Mesendoderm (in vitro differentiated cells): ENCODE measurements at regions not wholly inside any gene's neighbourhood (a gene's known extent, or its start where the extent isn't known, plus 50 kb on each side); places are given as distances from the start of the nearest gene placed in this dataset.

Source experiments
- DNase-seq: peaks from one replicate; pipeline ENCODE4 v3.0.0; 2013
- H2AK5ac ChIP-seq: 2 replicates; pipeline ENCODE4 v1.6.1; 2013; ENCODE audit warnings: low read length, inconsistent platforms
- H2BK120ac ChIP-seq: 2 replicates; pipeline ENCODE4 v1.6.1; 2013; ENCODE audit warnings: low read depth, mild to moderate bottlenecking, low read length, moderate library complexity, mixed read lengths
- H2BK15ac ChIP-seq: replicated peaks from 2 replicates; pipeline ENCODE4 v1.6.1; 2013; ENCODE audit warnings: low read depth, mild to moderate bottlenecking, moderate library complexity
- H2BK5ac ChIP-seq: 2 replicates; pipeline ENCODE4 v1.6.1; 2013; ENCODE audit warnings: low read length, inconsistent platforms
- H3K18ac ChIP-seq: 2 replicates; pipeline ENCODE4 v1.6.1; 2013; ENCODE audit warnings: mild to moderate bottlenecking, low read length, mixed read lengths
- H3K23ac ChIP-seq: one replicate; pipeline ENCODE4 v1.6.1; 2013; ENCODE audit warnings: low read length
- H3K27ac ChIP-seq: 2 replicates; pipeline ENCODE4 v1.5.1; 2013; ENCODE audit warnings: low read depth, mild to moderate bottlenecking, inconsistent platforms, low read length, moderate library complexity
- H3K27me3 ChIP-seq: 2 replicates; pipeline ENCODE4 v1.6.1; 2013; ENCODE audit warnings: low read length, control low read depth, mild to moderate bottlenecking, inconsistent platforms; ENCODE audit not compliant: insufficient read depth, poor library complexity
- H3K36me3 ChIP-seq: 2 replicates; pipeline ENCODE4 v1.6.1; 2013; ENCODE audit warnings: low read length, inconsistent platforms; ENCODE audit not compliant: control insufficient read depth, insufficient read depth
- H3K4ac ChIP-seq: one replicate; pipeline ENCODE4 v1.6.1; 2013; ENCODE audit warnings: low read depth, mild to moderate bottlenecking, low read length, moderate library complexity
- H3K4me1 ChIP-seq: 2 replicates; pipeline ENCODE4 v1.6.1; 2013; ENCODE audit warnings: low read depth, low read length, inconsistent platforms; ENCODE audit not compliant: control insufficient read depth
- H3K4me2 ChIP-seq: 2 replicates; pipeline ENCODE4 v1.6.1; 2013; ENCODE audit warnings: low read length
- H3K4me3 ChIP-seq: 2 replicates; pipeline ENCODE4 v1.5.1; 2013; ENCODE audit warnings: mild to moderate bottlenecking, low read length
- H3K56ac ChIP-seq: one replicate; pipeline ENCODE4 v1.6.1; 2013; ENCODE audit warnings: low read length
- H3K79me1 ChIP-seq: 2 replicates; pipeline ENCODE4 v1.6.1; 2013; ENCODE audit warnings: low read length, inconsistent platforms
- H3K79me2 ChIP-seq: 2 replicates; pipeline ENCODE4 v1.6.1; 2013; ENCODE audit warnings: mild to moderate bottlenecking, low read length; ENCODE audit not compliant: control insufficient read depth, insufficient read depth
- H3K9ac ChIP-seq: 2 replicates; pipeline ENCODE4 v1.6.1; 2013; ENCODE audit warnings: low read length, inconsistent platforms
- H4K5ac ChIP-seq: one replicate; pipeline ENCODE4 v1.6.1; 2013; ENCODE audit warnings: low read length
- H4K8ac ChIP-seq: one replicate; pipeline ENCODE4 v1.6.1; 2013; ENCODE audit warnings: low read depth, mild to moderate bottlenecking, control low read depth, low read length, moderate library complexity
- whole genome bisulfite sequencing: extraction: QIAGEN DNeasy Blood & Tissue Kit; methylation state at CpG from one replicate; pipeline ENCODE4 v1.1.7; 2013; ENCODE audit warnings: low lambda C conversion rate, missing lambda C conversion rate; ENCODE audit not compliant: insufficient coverage; ENCODE audit errors: extremely low coverage; 5-methylcytosine and 5-hydroxymethylcytosine counted together

- Histone ChIP-seq H3K79me2 (no peaks in the 10 kb centered on the region), H2AK5ac (no peak overlapping the region), H3K4me1 (no peaks in the 10 kb centered on the region), H3K9ac (no peak overlapping the region), H3K79me1 (no peaks in the 10 kb centered on the region), H3K36me3 (no peaks in the 10 kb centered on the region), H3K27ac (no peak overlapping the region), H2BK120ac (no peak overlapping the region), H3K4me2 (no peak overlapping the region), H4K8ac (no peak overlapping the region), H2BK15ac (no peak overlapping the region), H2BK5ac (no peak overlapping the region), H3K27me3 (no peaks in the 10 kb centered on the region), H3K4me3 (no peak overlapping the region), H3K18ac (no peak overlapping the region), H3K23ac (no peak overlapping the region), H4K5ac (no peak overlapping the region), H3K56ac (no peak overlapping the region), H3K4ac (no peak overlapping the region)
- WGBS: no CpG with 5 or more reads among the region's 1 CpG
- no peak for DNase-seq
These were observed 131.9 kb downstream of the HLX start for GRCh38 chr1:221011145-221011544.

- Histone ChIP-seq H3K9ac (no peak overlapping the region), H2AK5ac (no peak overlapping the region), H3K27ac (no peak overlapping the region), H3K27me3 (no peaks in the 10 kb centered on the region), H3K4me2 (no peak overlapping the region), H3K4ac (no peak overlapping the region), H3K4me1 (no peaks in the 10 kb centered on the region), H3K23ac (no peak overlapping the region), H3K36me3 (no peaks in the 10 kb centered on the region), H3K79me1 (no peaks in the 10 kb centered on the region), H4K5ac (no peak overlapping the region), H3K56ac (no peak overlapping the region), H2BK15ac (no peak overlapping the region), H3K4me3 (no peak overlapping the region), H4K8ac (no peak overlapping the region), H3K18ac (no peak overlapping the region), H3K79me2 (no peaks in the 10 kb centered on the region), H2BK5ac (no peak overlapping the region), H2BK120ac (no peak overlapping the region)
- no CpG with 5 or more reads among the region's 5 CpGs for WGBS
- DNase-seq: no peak
These were observed 132.9 kb downstream of the HLX start for GRCh38 chr1:221012120-221012519.

GRCh38 chr1:221013691-221014660 is 134.7 kb downstream of the HLX start:
- DNase-seq: no peak
- no peaks in the 10 kb centered on the region for H3K27me3 ChIP-seq
- WGBS: no CpG with 5 or more reads among the region's 3 CpGs

GRCh38 chr1:221015159-221015790 is 136.0 kb downstream of the HLX start:
- H4K8ac ChIP-seq: no peak overlapping the region
- H3K27me3 ChIP-seq: no peaks in the 10 kb centered on the region
- H4K5ac ChIP-seq: no peak overlapping the region
- no peaks in the 10 kb centered on the region for H3K79me2 ChIP-seq
- H3K4me3 ChIP-seq: no peak overlapping the region
- no peaks in the 10 kb centered on the region for H3K4me1 ChIP-seq
- DNase-seq: no peak
- H3K9ac ChIP-seq: no peak overlapping the region
- H3K18ac ChIP-seq: no peak overlapping the region
- no peak overlapping the region for H2BK15ac ChIP-seq
- WGBS: no CpG with 5 or more reads among the region's 5 CpGs
- no peak overlapping the region for H3K23ac ChIP-seq
- H2BK120ac ChIP-seq: no peak overlapping the region
- no peak overlapping the region for H3K56ac ChIP-seq
- no peak overlapping the region for H2BK5ac ChIP-seq
- H3K4me2 ChIP-seq: no peak overlapping the region
- no peaks in the 10 kb centered on the region for H3K79me1 ChIP-seq
- no peaks in the 10 kb centered on the region for H3K36me3 ChIP-seq
- H3K27ac ChIP-seq: no peak overlapping the region
- H3K4ac ChIP-seq: no peak overlapping the region
- no peak overlapping the region for H2AK5ac ChIP-seq

More at GRCh38 chr1:221013691-221014660, 134.7 kb downstream of the HLX start:
- Histone ChIP-seq H2BK15ac (no peak overlapping the region), H3K23ac (no peak overlapping the region), H3K79me1 (no peaks in the 10 kb centered on the region), H3K9ac (no peak overlapping the region), H3K4me2 (no peak overlapping the region), H3K27ac (no peak overlapping the region), H3K36me3 (no peaks in the 10 kb centered on the region), H3K18ac (no peak overlapping the region), H3K4me1 (no peaks in the 10 kb centered on the region), H3K79me2 (no peaks in the 10 kb centered on the region), H2AK5ac (no peak overlapping the region), H2BK5ac (no peak overlapping the region), H4K5ac (no peak overlapping the region), H3K4ac (no peak overlapping the region), H2BK120ac (no peak overlapping the region), H3K4me3 (no peak overlapping the region), H4K8ac (no peak overlapping the region), H3K56ac (no peak overlapping the region)

- no peaks in the 10 kb centered on the region for H3K27me3 ChIP-seq
- H3K79me2 ChIP-seq: no peaks in the 10 kb centered on the region
- no peak overlapping the region for H2BK120ac ChIP-seq
- H3K79me1 ChIP-seq: no peaks in the 10 kb centered on the region
- H3K36me3 ChIP-seq: no peaks in the 10 kb centered on the region
- H3K27ac ChIP-seq: no peak overlapping the region
- H3K4ac ChIP-seq: no peak overlapping the region
- H3K4me1 ChIP-seq: no peaks in the 10 kb centered on the region
- no peak overlapping the region for H3K23ac ChIP-seq
- H4K5ac ChIP-seq: no peak overlapping the region
- H2BK5ac ChIP-seq: no peak overlapping the region
- H3K4me2 ChIP-seq: no peak overlapping the region
- H2AK5ac ChIP-seq: no peak overlapping the region
- H3K4me3 ChIP-seq: no peak overlapping the region
- no peak overlapping the region for H3K18ac ChIP-seq
- H3K9ac ChIP-seq: no peak overlapping the region
- H4K8ac ChIP-seq: no peak overlapping the region
- H3K56ac ChIP-seq: no peak overlapping the region
- H2BK15ac ChIP-seq: no peak overlapping the region
- DNase-seq: no peak
These were observed 137.5 kb downstream of the HLX start for GRCh38 chr1:221016751-221017150.
